ENCODE measurements at regions not wholly inside any gene's neighbourhood (a gene's known extent, or its start where the extent isn't known, plus 50 kb on each side); places are given as distances from the start of the nearest gene placed in this dataset.

DNA sequence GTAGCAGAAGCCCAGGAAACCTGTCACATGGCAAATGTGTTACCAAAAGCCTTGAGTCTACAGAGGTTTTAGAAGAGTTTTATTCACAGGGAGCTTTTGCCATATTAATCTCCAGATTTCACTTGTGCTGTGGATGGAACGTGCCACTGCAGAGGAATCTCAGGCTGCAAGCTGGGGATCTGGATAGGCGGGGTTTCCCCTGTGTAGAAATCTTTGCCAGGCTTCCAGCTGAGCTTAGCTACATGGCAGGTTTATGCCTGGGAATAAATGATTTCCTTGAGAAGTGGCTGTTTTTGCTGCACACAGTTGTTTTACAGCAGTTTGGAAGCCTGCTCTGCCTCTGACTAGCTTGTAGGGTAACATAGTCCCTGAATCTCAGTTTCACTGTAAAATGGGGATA lies 224.6 kb upstream of the PLPPR1 start (continued):
- TF ChIP-seq, protein P1, sequence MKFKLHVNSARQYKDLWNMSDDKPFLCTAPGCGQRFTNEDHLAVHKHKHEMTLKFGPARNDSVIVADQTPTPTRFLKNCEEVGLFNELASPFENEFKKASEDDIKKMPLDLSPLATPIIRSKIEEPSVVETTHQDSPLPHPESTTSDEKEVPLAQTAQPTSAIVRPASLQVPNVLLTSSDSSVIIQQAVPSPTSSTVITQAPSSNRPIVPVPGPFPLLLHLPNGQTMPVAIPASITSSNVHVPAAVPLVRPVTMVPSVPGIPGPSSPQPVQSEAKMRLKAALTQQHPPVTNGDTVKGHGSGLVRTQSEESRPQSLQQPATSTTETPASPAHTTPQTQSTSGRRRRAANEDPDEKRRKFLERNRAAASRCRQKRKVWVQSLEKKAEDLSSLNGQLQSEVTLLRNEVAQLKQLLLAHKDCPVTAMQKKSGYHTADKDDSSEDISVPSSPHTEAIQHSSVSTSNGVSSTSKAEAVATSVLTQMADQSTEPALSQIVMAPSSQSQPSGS (IDR thresholded peaks at IDR 0.05; ENCODE audit: low read length): no peak
- TF ChIP-seq RAD51 (IDR thresholded peaks at IDR 0.05) (no peak), TCF7 (IDR thresholded peaks at IDR 0.05; ENCODE audit: borderline replicate concordance) (no peak)
- TF ChIP-seq, protein P2, sequence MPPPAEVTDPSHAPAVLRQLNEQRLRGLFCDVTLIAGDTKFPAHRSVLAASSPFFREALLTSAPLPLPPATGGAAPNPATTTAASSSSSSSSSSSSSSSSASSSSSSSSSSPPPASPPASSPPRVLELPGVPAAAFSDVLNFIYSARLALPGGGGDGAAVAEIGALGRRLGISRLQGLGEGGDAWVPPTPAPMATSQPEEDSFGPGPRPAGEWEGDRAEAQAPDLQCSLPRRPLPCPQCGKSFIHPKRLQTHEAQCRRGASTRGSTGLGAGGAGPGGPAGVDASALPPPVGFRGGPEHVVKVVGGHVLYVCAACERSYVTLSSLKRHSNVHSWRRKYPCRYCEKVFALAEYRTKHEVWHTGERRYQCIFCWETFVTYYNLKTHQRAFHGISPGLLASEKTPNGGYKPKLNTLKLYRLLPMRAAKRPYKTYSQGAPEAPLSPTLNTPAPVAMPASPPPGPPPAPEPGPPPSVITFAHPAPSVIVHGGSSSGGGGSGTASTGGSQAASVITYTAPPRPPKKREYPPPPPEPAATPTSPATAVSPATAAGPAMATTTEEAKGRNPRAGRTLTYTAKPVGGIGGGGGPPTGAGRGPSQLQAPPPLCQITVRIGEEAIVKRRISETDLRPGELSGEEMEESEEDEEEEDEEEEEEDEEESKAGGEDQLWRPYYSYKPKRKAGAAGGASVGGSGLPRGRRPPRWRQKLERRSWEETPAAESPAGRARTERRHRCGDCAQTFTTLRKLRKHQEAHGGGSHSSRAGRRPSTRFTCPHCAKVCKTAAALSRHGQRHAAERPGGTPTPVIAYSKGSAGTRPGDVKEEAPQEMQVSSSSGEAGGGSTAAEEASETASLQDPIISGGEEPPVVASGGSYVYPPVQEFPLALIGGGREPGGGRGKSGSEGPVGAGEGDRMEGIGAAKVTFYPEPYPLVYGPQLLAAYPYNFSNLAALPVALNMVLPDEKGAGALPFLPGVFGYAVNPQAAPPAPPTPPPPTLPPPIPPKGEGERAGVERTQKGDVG (CRISPR knock-in tag; IDR thresholded peaks at IDR 0.05): no peak

DNA sequence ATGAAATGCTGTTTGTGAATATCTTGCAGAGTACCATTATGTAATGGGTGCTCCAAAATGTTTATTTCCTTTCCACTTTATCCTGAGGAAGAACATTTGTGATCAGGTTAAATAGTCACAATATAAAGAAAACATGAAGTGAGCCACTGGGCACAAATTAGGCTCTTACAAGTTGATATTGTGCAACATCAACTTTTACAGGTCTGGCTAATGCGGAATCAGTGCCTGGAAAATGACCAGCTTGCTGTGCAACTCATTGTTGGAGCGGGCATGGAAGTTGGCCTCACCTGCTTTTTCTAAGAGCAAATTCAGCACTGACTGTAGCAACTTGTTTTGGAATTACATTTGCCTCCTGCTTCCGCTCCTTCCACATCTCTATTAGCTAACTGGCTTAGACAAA lies 216.9 kb upstream of the PLPPR1 start:
- Histone ChIP-seq H3K9ac (ENCODE audit: control insufficient read depth, insufficient read depth, low read length) (no peak overlapping the region), H2AFZ (ENCODE audit: control insufficient read depth, low read depth, low read length) (no peak overlapping the region), H3K27me3 (replicated peaks in 1 of 2; ENCODE audit: control insufficient read depth in 2 of 2, insufficient read depth in 2 of 2, low read length in 1 of 2) (no peaks in the 10 kb centered on the region), H3K4me1 (ENCODE audit: control insufficient read depth, insufficient read depth, low read length) (no peaks in the 10 kb centered on the region), H3K27ac (ENCODE audit: control insufficient read depth, insufficient read depth) (no peak overlapping the region), H3K79me2 (ENCODE audit: control insufficient read depth, insufficient read depth, low read length) (no peaks in the 10 kb centered on the region), H3K36me3 (ENCODE audit: control insufficient read depth in 2 of 2, insufficient read depth in 2 of 2, low read length in 1 of 2) (no peaks in the 10 kb centered on the region), H4K20me1 (ENCODE audit: control insufficient read depth, insufficient read depth) (no peaks in the 10 kb centered on the region), H3K4me3 (no peak overlapping the region), H3K9me3 (replicated peaks; ENCODE audit: control insufficient read depth, insufficient read depth, low read length) (no peaks in the 10 kb centered on the region), H3K4me2 (ENCODE audit: control insufficient read depth, insufficient read depth) (no peak overlapping the region)
- CTCF ChIA-PET: no interaction called here
- FAIRE-seq (no peak), ATAC-seq (no peak), DNase-seq (ENCODE audit: low read depth, low spot score) (no peak)
- in situ Hi-C loops (cut with MboI) (no loop called here), intact Hi-C loops (cut with micrococcal nuclease; ENCODE audit: unreplicated experiment) (no loop called here)
- WGBS (ENCODE audit: insufficient coverage, insufficient replicate concordance, low lambda C conversion rate, missing lambda C conversion rate): 13% methylated on average over 3 of the region's 3 CpGs
- RAD21 ChIA-PET (ENCODE audit: unreplicated experiment): no interaction called here
- BruUV-seq (replicated peaks): no TSS peak
- POLR2A ChIA-PET: no interaction called here
- SMC1A ChIA-PET (ENCODE audit: uncharacterized antibody, unreplicated experiment): no interaction called here
- TF ChIP-seq TARDBP (IDR thresholded peaks at IDR 0.05; ENCODE audit: borderline replicate concordance) (no peak), CHD1 (IDR thresholded peaks at IDR 0.05; ENCODE audit: low read depth, low read length) (no peak), CBX5 (IDR thresholded peaks at IDR 0.05; ENCODE audit: low read depth) (no peak), RUNX3 (IDR thresholded peaks at IDR 0.05; ENCODE audit: low read length) (no peak), MTA2 (IDR thresholded peaks at IDR 0.05; ENCODE audit: low read depth) (no peak), BHLHE40 (IDR thresholded peaks at IDR 0.05; ENCODE audit: borderline replicate concordance in 1 of 2, low read depth in 2 of 2, low read length in 1 of 2) (no peak), FOS (IDR thresholded peaks at IDR 0.05; ENCODE audit: borderline replicate concordance, extremely low read depth, insufficient read length) (no peak), CHD2 (IDR thresholded peaks at IDR 0.05; ENCODE audit: borderline replicate concordance, low read depth, low read length) (no peak), NR2C1 (IDR thresholded peaks at IDR 0.05) (no peak), SREBF2 (IDR thresholded peaks at IDR 0.05; ENCODE audit: low read length) (no peak)
- TF ChIP-seq, protein P3, sequence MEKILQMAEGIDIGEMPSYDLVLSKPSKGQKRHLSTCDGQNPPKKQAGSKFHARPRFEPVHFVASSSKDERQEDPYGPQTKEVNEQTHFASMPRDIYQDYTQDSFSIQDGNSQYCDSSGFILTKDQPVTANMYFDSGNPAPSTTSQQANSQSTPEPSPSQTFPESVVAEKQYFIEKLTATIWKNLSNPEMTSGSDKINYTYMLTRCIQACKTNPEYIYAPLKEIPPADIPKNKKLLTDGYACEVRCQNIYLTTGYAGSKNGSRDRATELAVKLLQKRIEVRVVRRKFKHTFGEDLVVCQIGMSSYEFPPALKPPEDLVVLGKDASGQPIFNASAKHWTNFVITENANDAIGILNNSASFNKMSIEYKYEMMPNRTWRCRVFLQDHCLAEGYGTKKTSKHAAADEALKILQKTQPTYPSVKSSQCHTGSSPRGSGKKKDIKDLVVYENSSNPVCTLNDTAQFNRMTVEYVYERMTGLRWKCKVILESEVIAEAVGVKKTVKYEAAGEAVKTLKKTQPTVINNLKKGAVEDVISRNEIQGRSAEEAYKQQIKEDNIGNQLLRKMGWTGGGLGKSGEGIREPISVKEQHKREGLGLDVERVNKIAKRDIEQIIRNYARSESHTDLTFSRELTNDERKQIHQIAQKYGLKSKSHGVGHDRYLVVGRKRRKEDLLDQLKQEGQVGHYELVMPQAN (conservative IDR thresholded peaks at IDR 0.05): no peak
